GM12874 (cell line): ENCODE measurements at regions not wholly inside any gene's neighbourhood (a gene's known extent, or its start where the extent isn't known, plus 50 kb on each side); places are given as distances from the start of the nearest gene placed in this dataset.

Experiments
- CTCF ChIP-seq: IDR thresholded peaks from 2 replicates; pipeline ENCODE4 v1.5.1; 2011; ENCODE audit warnings: low read depth, mild to moderate bottlenecking, control low read depth, low read length, moderate library complexity; ENCODE audit not compliant: insufficient read depth

GRCh38 chr14:66015071-66015780, 470.9 kb upstream of the CCDC196 start:
- TF ChIP-seq CTCF: no peak

- TF ChIP-seq CTCF: no peak
Measured at GRCh38 chr14:66017927-66018326, 468.2 kb upstream of the CCDC196 start.

GRCh38 chr14:66022526-66022925, 463.6 kb upstream of the CCDC196 start:
- TF ChIP-seq CTCF: no peak

GRCh38 chr14:66025779-66026178, 460.4 kb upstream of the CCDC196 start:
- TF ChIP-seq CTCF: no peak

- TF ChIP-seq CTCF: no peak
Measured at GRCh38 chr14:66032800-66033199, 453.4 kb upstream of the CCDC196 start.

GRCh38 chr14:66036547-66036946, 449.6 kb upstream of the CCDC196 start:
- no peak for TF ChIP-seq CTCF

GRCh38 chr14:66037361-66037760, 448.8 kb upstream of the CCDC196 start:
- no peak for TF ChIP-seq CTCF

- TF ChIP-seq CTCF: no peak
Measured at GRCh38 chr14:66038212-66038611, 448.0 kb upstream of the CCDC196 start.
